K562 (cell line): ENCODE measurements at regions not wholly inside any gene's neighbourhood (a gene's known extent, or its start where the extent isn't known, plus 50 kb on each side); places are given as distances from the start of the nearest gene placed in this dataset.

Experiments
- CHD2 ChIP-seq: IDR thresholded peaks from 2 replicates; pipeline ENCODE4 v1.6.1; 2011; ENCODE audit warnings: low read depth, low read length
- CTCF ChIP-seq, 3 experiments: IDR thresholded peaks in 2 of 3; conservative IDR thresholded peaks in 1 of 3; 2 replicates each; pipeline ENCODE4 v1.5.1; 2011 to 2012; ENCODE audit warnings: low read length in 3 of 3, mild to moderate bottlenecking in 3 of 3, control low read depth in 2 of 3, improper control_type of control experiment in 1 of 3, inconsistent platforms in 1 of 3, low read depth in 1 of 3, mixed read lengths in 1 of 3, moderate library complexity in 1 of 3; ENCODE audit not compliant: insufficient read depth in 2 of 3
- KDM4B ChIP-seq, 2 experiments: fragments of 450-650 bp in 1 of 2; sonication (generic) in 1 of 2; IDR thresholded peaks; 2 replicates each; pipeline ENCODE4 v1.6.1; 2016 to 2017; ENCODE audit warnings: borderline replicate concordance in 2 of 2, antibody characterized with exemption in 1 of 2, low read depth in 1 of 2, mild to moderate bottlenecking in 1 of 2
- MTA3 ChIP-seq: fragments of 450-650 bp; formaldehyde crosslinking; IDR thresholded peaks from 2 replicates; pipeline ENCODE4 v1.6.1; 2017; ENCODE audit warnings: mild to moderate bottlenecking, borderline replicate concordance
- SP1 ChIP-seq: sonication (generic); formaldehyde crosslinking; IDR thresholded peaks from 2 replicates; pipeline ENCODE4 v1.8.1; 2022; ENCODE audit warnings: mild to moderate bottlenecking, missing genetic modification reagents
- ZNF324 ChIP-seq: fragments of 250-450 bp; sonication (Bioruptor Pico); IDR thresholded peaks from 2 replicates; pipeline ENCODE4 v1.4.0; 2020; ENCODE audit warnings: mild to moderate bottlenecking
- ZNF707 ChIP-seq: fragments of 250-450 bp; sonication (Bioruptor Pico); conservative IDR thresholded peaks from 2 replicates; pipeline ENCODE4 v1.8.0; 2022; ENCODE audit warnings: inconsistent platforms, mild to moderate bottlenecking, moderate library complexity
- ZNF79 ChIP-seq: fragments of 250-450 bp; sonication (Bioruptor Pico); IDR thresholded peaks from 2 replicates; pipeline ENCODE4 v1.4.0; 2020; ENCODE audit warnings: low read depth, mild to moderate bottlenecking, moderate library complexity
- TF ChIP-seq, protein P1 (sequence below): fragments of 450-650 bp; IDR thresholded peaks from 2 replicates; pipeline ENCODE4 v1.6.1; 2016
- TF ChIP-seq, protein P2 (sequence below): sonication (generic); formaldehyde crosslinking; IDR thresholded peaks from 2 replicates; pipeline ENCODE4 v1.8.1; 2023; ENCODE audit warnings: mild to moderate bottlenecking, missing genetic modification reagents

GRCh38 chr1:118249641-118250040 lies 64.6 kb upstream of the SPAG17 start:
- TF ChIP-seq SP1 (CRISPR knock-in tag) (no peak), ZNF324 (CRISPR knock-in tag) (no peak), ZNF707 (CRISPR knock-in tag) (no peak), MTA3 (no peak), CHD2 (no peak), ZNF79 (CRISPR knock-in tag) (no peak), KDM4B (IDR thresholded peaks at IDR 0.05; ENCODE audit: borderline replicate concordance in 2 of 2, low read depth in 1 of 2) (no peak), CTCF (IDR thresholded peaks at IDR 0.05 in 2 of 3, conservative IDR thresholded peaks at IDR 0.05 in 1 of 3; ENCODE audit: insufficient read depth in 2 of 3, low read depth in 1 of 3, low read length in 3 of 3) (no peak)
- TF ChIP-seq, protein P1, sequence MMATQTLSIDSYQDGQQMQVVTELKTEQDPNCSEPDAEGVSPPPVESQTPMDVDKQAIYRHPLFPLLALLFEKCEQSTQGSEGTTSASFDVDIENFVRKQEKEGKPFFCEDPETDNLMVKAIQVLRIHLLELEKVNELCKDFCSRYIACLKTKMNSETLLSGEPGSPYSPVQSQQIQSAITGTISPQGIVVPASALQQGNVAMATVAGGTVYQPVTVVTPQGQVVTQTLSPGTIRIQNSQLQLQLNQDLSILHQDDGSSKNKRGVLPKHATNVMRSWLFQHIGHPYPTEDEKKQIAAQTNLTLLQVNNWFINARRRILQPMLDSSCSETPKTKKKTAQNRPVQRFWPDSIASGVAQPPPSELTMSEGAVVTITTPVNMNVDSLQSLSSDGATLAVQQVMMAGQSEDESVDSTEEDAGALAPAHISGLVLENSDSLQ = no peak
- TF ChIP-seq, protein P2, sequence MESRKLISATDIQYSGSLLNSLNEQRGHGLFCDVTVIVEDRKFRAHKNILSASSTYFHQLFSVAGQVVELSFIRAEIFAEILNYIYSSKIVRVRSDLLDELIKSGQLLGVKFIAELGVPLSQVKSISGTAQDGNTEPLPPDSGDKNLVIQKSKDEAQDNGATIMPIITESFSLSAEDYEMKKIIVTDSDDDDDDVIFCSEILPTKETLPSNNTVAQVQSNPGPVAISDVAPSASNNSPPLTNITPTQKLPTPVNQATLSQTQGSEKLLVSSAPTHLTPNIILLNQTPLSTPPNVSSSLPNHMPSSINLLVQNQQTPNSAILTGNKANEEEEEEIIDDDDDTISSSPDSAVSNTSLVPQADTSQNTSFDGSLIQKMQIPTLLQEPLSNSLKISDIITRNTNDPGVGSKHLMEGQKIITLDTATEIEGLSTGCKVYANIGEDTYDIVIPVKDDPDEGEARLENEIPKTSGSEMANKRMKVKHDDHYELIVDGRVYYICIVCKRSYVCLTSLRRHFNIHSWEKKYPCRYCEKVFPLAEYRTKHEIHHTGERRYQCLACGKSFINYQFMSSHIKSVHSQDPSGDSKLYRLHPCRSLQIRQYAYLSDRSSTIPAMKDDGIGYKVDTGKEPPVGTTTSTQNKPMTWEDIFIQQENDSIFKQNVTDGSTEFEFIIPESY (CRISPR knock-in tag) = no peak
